ENCODE measurements at regions not wholly inside any gene's neighbourhood (a gene's known extent, or its start where the extent isn't known, plus 50 kb on each side); places are given as distances from the start of the nearest gene placed in this dataset.

- Histone ChIP-seq H3K9me3 (no peaks in the 10 kb centered on the region), H3K27ac (no peak overlapping the region), H3K4me1 (no peaks in the 10 kb centered on the region), H3K36me3 (no peaks in the 10 kb centered on the region), H3K27me3 (no peaks in the 10 kb centered on the region), H3K4me3 (no peak overlapping the region)
- ATAC-seq (no peak), DNase-seq (no peak)
- intact Hi-C loops (cut with DNase I; ENCODE audit: low total_unique reads) (no loop called here), in situ Hi-C loops (cut with MboI; ENCODE audit: low sequenced_read_pairs in 4 of 4) (no loop called here)
- TF ChIP-seq POLR2A (IDR thresholded peaks at IDR 0.05), result no peak
- TF ChIP-seq, protein P1, sequence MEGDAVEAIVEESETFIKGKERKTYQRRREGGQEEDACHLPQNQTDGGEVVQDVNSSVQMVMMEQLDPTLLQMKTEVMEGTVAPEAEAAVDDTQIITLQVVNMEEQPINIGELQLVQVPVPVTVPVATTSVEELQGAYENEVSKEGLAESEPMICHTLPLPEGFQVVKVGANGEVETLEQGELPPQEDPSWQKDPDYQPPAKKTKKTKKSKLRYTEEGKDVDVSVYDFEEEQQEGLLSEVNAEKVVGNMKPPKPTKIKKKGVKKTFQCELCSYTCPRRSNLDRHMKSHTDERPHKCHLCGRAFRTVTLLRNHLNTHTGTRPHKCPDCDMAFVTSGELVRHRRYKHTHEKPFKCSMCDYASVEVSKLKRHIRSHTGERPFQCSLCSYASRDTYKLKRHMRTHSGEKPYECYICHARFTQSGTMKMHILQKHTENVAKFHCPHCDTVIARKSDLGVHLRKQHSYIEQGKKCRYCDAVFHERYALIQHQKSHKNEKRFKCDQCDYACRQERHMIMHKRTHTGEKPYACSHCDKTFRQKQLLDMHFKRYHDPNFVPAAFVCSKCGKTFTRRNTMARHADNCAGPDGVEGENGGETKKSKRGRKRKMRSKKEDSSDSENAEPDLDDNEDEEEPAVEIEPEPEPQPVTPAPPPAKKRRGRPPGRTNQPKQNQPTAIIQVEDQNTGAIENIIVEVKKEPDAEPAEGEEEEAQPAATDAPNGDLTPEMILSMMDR (IDR thresholded peaks at IDR 0.05 in 4 of 5, conservative IDR thresholded peaks at IDR 0.05 in 1 of 5), result no peak
These were observed 167.5 kb upstream of the FRMPD4 start for GRCh38 chrX:11970578-11971359.

GRCh38 chrX:11976663-11977062 is 161.6 kb upstream of the FRMPD4 start:
- DNase-seq (no peak), ATAC-seq (no peak)
- H3K4me3 ChIP-seq, result no peak overlapping the region
- no peak for TF ChIP-seq POLR2A (IDR thresholded peaks at IDR 0.05)
- TF ChIP-seq, protein P1 (IDR thresholded peaks at IDR 0.05 in 4 of 5, conservative IDR thresholded peaks at IDR 0.05 in 1 of 5), result no peak
- no peak overlapping the region for H3K27ac ChIP-seq
- in situ Hi-C loops (cut with MboI; ENCODE audit: low sequenced_read_pairs in 4 of 4) (no loop called here), intact Hi-C loops (cut with DNase I; ENCODE audit: low total_unique reads) (no loop called here)
- no peaks in the 10 kb centered on the region for H3K9me3 ChIP-seq
- H3K27me3 ChIP-seq, result no peaks in the 10 kb centered on the region
- H3K36me3 ChIP-seq, result no peaks in the 10 kb centered on the region
- no peaks in the 10 kb centered on the region for H3K4me1 ChIP-seq

- Histone ChIP-seq H3K9me3 (no peaks in the 10 kb centered on the region), H3K4me3 (no peak overlapping the region), H3K27me3 (no peaks in the 10 kb centered on the region), H3K4me1 (no peaks in the 10 kb centered on the region), H3K36me3 (no peaks in the 10 kb centered on the region), H3K27ac (no peak overlapping the region)
- intact Hi-C loops (cut with DNase I; ENCODE audit: low total_unique reads), result no loop called here
- ATAC-seq, result no peak
- in situ Hi-C loops (cut with MboI; ENCODE audit: low sequenced_read_pairs in 4 of 4), result no loop called here
- no peak for DNase-seq
- TF ChIP-seq, protein P1 (IDR thresholded peaks at IDR 0.05 in 4 of 5, conservative IDR thresholded peaks at IDR 0.05 in 1 of 5), result no peak
- no peak for TF ChIP-seq POLR2A (IDR thresholded peaks at IDR 0.05)
These were observed 146.0 kb upstream of the FRMPD4 start for GRCh38 chrX:11992271-11992670.

DNA sequence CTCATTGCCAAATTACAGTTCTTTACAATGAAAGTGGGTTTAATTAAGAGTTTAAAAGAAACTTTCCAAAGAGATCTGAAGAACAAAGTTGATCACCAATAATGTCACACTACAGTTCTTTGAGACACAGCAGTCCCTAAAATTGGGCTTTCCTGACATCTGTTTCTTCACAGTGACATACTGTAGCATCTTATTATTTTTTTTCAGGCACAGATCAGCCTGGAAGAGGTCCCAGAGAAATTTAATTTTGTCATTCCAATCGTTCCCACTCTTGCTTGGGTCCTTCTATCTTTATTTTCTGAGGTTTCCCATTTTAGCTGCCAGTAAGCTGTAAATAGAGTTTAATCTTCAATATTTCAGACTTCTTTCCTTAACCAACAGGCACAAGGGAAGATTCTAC is 143.1 kb upstream of the FRMPD4 start:
- Histone ChIP-seq H3K4me1 (no peaks in the 10 kb centered on the region), H3K27ac (no peak overlapping the region), H3K9me3 (no peaks in the 10 kb centered on the region), H3K27me3 (no peaks in the 10 kb centered on the region), H3K36me3 (no peaks in the 10 kb centered on the region), H3K4me3 (no peak overlapping the region)
- intact Hi-C loops (cut with DNase I; ENCODE audit: low total_unique reads), result no loop called here
- DNase-seq (no peak), ATAC-seq (no peak)
- in situ Hi-C loops (cut with MboI; ENCODE audit: low sequenced_read_pairs in 4 of 4), result no loop called here
- TF ChIP-seq, protein P1 (IDR thresholded peaks at IDR 0.05 in 4 of 5, conservative IDR thresholded peaks at IDR 0.05 in 1 of 5), result no peak

GRCh38 chrX:11996810-11997209 is 141.5 kb upstream of the FRMPD4 start:
- DNase-seq, result no peak
- Histone ChIP-seq H3K27me3 (no peaks in the 10 kb centered on the region), H3K9me3 (no peaks in the 10 kb centered on the region), H3K4me1 (no peaks in the 10 kb centered on the region), H3K4me3 (no peak overlapping the region), H3K36me3 (no peaks in the 10 kb centered on the region), H3K27ac (no peak overlapping the region)
- TF ChIP-seq, protein P1 (IDR thresholded peaks at IDR 0.05 in 4 of 5, conservative IDR thresholded peaks at IDR 0.05 in 1 of 5), result no peak
- TF ChIP-seq POLR2A (IDR thresholded peaks at IDR 0.05), result no peak
- intact Hi-C loops (cut with DNase I; ENCODE audit: low total_unique reads), result no loop called here
- no peak for ATAC-seq
- in situ Hi-C loops (cut with MboI; ENCODE audit: low sequenced_read_pairs in 4 of 4), result no loop called here

Measured in gastrocnemius medialis (tissue), 4 donors.